Naive thymus-derived CD4-positive, alpha-beta T cell (primary cell): ENCODE measurements at regions not wholly inside any gene's neighbourhood (a gene's known extent, or its start where the extent isn't known, plus 50 kb on each side); places are given as distances from the start of the nearest gene placed in this dataset.
"Not testable (repeated sequence)": the region's sequence is repeated elsewhere in the genome, so short reads cannot be mapped to it uniquely, and the experiment has no call there.

Experiments
- ATAC-seq: fragments of 150-1000 bp; cut with Tn5 transposase; 2 replicates; pipeline ENCODE4 v1.10.0; 2021; ENCODE audit warnings: mild to moderate bottlenecking, moderate library complexity
- CTCF ChIA-PET: fragments of 350-600 bp; sonication (Branson Sonifier 250); formaldehyde crosslinking; loops from one replicate; lab custom pipeline; 2021; ENCODE audit warnings: antibody characterized with exemption; lab: Charles Lee
- POLR2A ChIA-PET: fragments of 350-600 bp; sonication (Branson Sonifier 250); formaldehyde crosslinking; loops from one replicate; lab custom pipeline; 2021; ENCODE audit warnings: antibody characterized with exemption, inconsistent platforms; lab: Charles Lee
- DNase-seq, 9 donors: peaks; one replicate each; pipeline versions ENCODE4 v3.0.0 to v3.0.0-alpha.2; 2020 to 2022; ENCODE audit warnings: mixed read lengths in 1 of 9
- H3K27ac ChIP-seq: one replicate; pipeline ENCODE4 v1.7.0; 2013; ENCODE audit warnings: mild to moderate bottlenecking, low read depth, low read length, moderate library complexity
- H3K27me3 ChIP-seq, 2 donors: one replicate each; pipeline ENCODE4 v1.7.0; 2013; ENCODE audit warnings: low read length in 2 of 2, mild to moderate bottlenecking in 2 of 2, moderate library complexity in 2 of 2; ENCODE audit not compliant: control insufficient read depth in 2 of 2, insufficient read depth in 2 of 2
- H3K36me3 ChIP-seq, 3 experiments: 1 replicate in 2 of 3; 2 replicates in 1 of 3; pipeline ENCODE4 v1.7.0; 2013; ENCODE audit warnings: low read length in 3 of 3, mild to moderate bottlenecking in 3 of 3, moderate library complexity in 1 of 3; ENCODE audit not compliant: insufficient read depth in 3 of 3, control insufficient read depth in 2 of 3
- H3K4me1 ChIP-seq, 2 donors: one replicate each; pipeline ENCODE4 v1.7.0; 2013; ENCODE audit warnings: low read length in 2 of 2, mild to moderate bottlenecking in 2 of 2, moderate library complexity in 1 of 2; ENCODE audit not compliant: control insufficient read depth in 2 of 2, insufficient read depth in 2 of 2
- H3K4me3 ChIP-seq: 2 replicates; pipeline ENCODE4 v1.7.0; 2013; ENCODE audit warnings: mild to moderate bottlenecking, low read length
- H3K9me3 ChIP-seq, 3 experiments: 1 replicate in 2 of 3; 2 replicates in 1 of 3; pipeline ENCODE4 v1.7.0; 2013; ENCODE audit warnings: low read length in 3 of 3; ENCODE audit not compliant: control insufficient read depth in 2 of 3
- H3K27ac Mint-ChIP-seq, 9 donors: one replicate each; pipeline ENCODE4 v1.8.0; 2020 to 2022; ENCODE audit warnings: mixed read lengths in 9 of 9, mild to moderate bottlenecking in 8 of 9, moderate library complexity in 5 of 9, inconsistent platforms in 2 of 9
- H3K27me3 Mint-ChIP-seq, 5 donors: one replicate each; pipeline ENCODE4 v1.8.0; 2021 to 2022; ENCODE audit warnings: mixed read lengths in 5 of 5, mild to moderate bottlenecking in 1 of 5
- H3K36me3 Mint-ChIP-seq, 5 donors: one replicate each; pipeline ENCODE4 v1.8.0; 2020 to 2022; ENCODE audit warnings: mixed read lengths in 5 of 5, mild to moderate bottlenecking in 3 of 5, inconsistent platforms in 1 of 5
- H3K4me1 Mint-ChIP-seq, 7 donors: one replicate each; pipeline ENCODE4 v1.8.0; 2020 to 2022; ENCODE audit warnings: mixed read lengths in 7 of 7, mild to moderate bottlenecking in 3 of 7, inconsistent platforms in 1 of 7
- H3K4me3 Mint-ChIP-seq, 10 donors: one replicate each; pipeline ENCODE4 v1.8.0; 2020 to 2022; ENCODE audit warnings: mild to moderate bottlenecking in 10 of 10, mixed read lengths in 10 of 10, moderate library complexity in 6 of 10, inconsistent platforms in 2 of 10
- H3K9me3 Mint-ChIP-seq, 11 donors: one replicate each; pipeline ENCODE4 v1.8.0; 2020 to 2022; ENCODE audit warnings: mixed read lengths in 11 of 11, mild to moderate bottlenecking in 4 of 11, inconsistent platforms in 1 of 11, moderate library complexity in 1 of 11
- intact Hi-C, 2 donors: fragments of 100-400 bp; cut with micrococcal nuclease; formaldehyde crosslinking; loops; one replicate each; pipeline ENCODE4 v1.15.1; 2023

- H3K36me3 ChIP-seq, result no peaks in the 10 kb centered on the region
- ATAC-seq (no peak), DNase-seq (no peak)
- H3K9me3 ChIP-seq, result no peaks in the 10 kb centered on the region
- Mint-ChIP-seq H3K27ac (no peak overlapping the region), H3K9me3 (peaks cover 0 to 14% (median 2%) of the 10 kb centered on the region in 11 donors), H3K4me1 (no peaks in the 10 kb centered on the region), H3K27me3 (peaks cover 0 to 26% (median 14%) of the 10 kb centered on the region in 5 donors), H3K36me3 (no peaks in the 10 kb centered on the region), H3K4me3 (no peak overlapping the region)
- CTCF ChIA-PET, result no interaction called here
- POLR2A ChIA-PET, result no interaction called here
- intact Hi-C loops, result no loop called here
- no peaks in the 10 kb centered on the region for H3K4me1 ChIP-seq
- no peak overlapping the region for H3K4me3 ChIP-seq
- no peaks in the 10 kb centered on the region for H3K27me3 ChIP-seq
- H3K27ac ChIP-seq, result no peak overlapping the region
Observed at GRCh38 chr6:140385679-140386078, 1011.2 kb upstream of the CITED2 start.

GRCh38 chr6:140382355-140382754, 1007.9 kb upstream of the CITED2 start:
- Histone ChIP-seq H3K27ac (no peak overlapping the region), H3K9me3 (no peaks in the 10 kb centered on the region), H3K36me3 (no peaks in the 10 kb centered on the region), H3K27me3 (no peaks in the 10 kb centered on the region), H3K4me3 (no peak overlapping the region), H3K4me1 (no peaks in the 10 kb centered on the region)
- DNase-seq (no peak), ATAC-seq (no peak)
- intact Hi-C loops, result no loop called here
- H3K4me1 Mint-ChIP-seq, result no peaks in the 10 kb centered on the region
- peaks cover 0 to 14% (median 2%) of the 10 kb centered on the region in 11 donors for H3K9me3 Mint-ChIP-seq
- POLR2A ChIA-PET, result no interaction called here
- no peaks in the 10 kb centered on the region for H3K36me3 Mint-ChIP-seq
- CTCF ChIA-PET, result no interaction called here
- no peak overlapping the region for H3K4me3 Mint-ChIP-seq
- H3K27ac Mint-ChIP-seq, result no peak overlapping the region
- peaks cover 0 to 22% (median 17%) of the 10 kb centered on the region in 5 donors for H3K27me3 Mint-ChIP-seq

GRCh38 chr6:140380427-140381218, 1006.2 kb upstream of the CITED2 start:
- H3K9me3 ChIP-seq, result no peaks in the 10 kb centered on the region
- no peak for ATAC-seq
- H3K27me3 ChIP-seq, result no peaks in the 10 kb centered on the region
- intact Hi-C loops, result no loop called here
- H3K27ac Mint-ChIP-seq, result no peak overlapping the region
- no peak overlapping the region for H3K4me3 Mint-ChIP-seq
- POLR2A ChIA-PET, result no interaction called here
- H3K36me3 ChIP-seq, result no peaks in the 10 kb centered on the region
- no peak overlapping the region for H3K27ac ChIP-seq
- peaks cover 0 to 22% (median 10%) of the 10 kb centered on the region in 5 donors for H3K27me3 Mint-ChIP-seq
- H3K4me3 ChIP-seq, result no peak overlapping the region
- H3K4me1 ChIP-seq, result no peaks in the 10 kb centered on the region
- H3K4me1 Mint-ChIP-seq, result no peaks in the 10 kb centered on the region
- CTCF ChIA-PET, result interaction anchor here (0.6 kb wide), 1 partner anchor 81 kb away, joined by 4 read pairs; no protein-coding TSS in a partner anchor
- DNase-seq, result no peak
- no peaks in the 10 kb centered on the region for H3K36me3 Mint-ChIP-seq
- peaks cover 0 to 8% (median 0%) of the 10 kb centered on the region in 11 donors for H3K9me3 Mint-ChIP-seq

GRCh38 chr6:140379919-140380318, 1005.5 kb upstream of the CITED2 start:
- no peaks in the 10 kb centered on the region for H3K9me3 ChIP-seq
- no peaks in the 10 kb centered on the region for H3K36me3 ChIP-seq
- DNase-seq (no peak), ATAC-seq (no peak)
- H3K4me3 ChIP-seq, result no peak overlapping the region
- H3K27me3 ChIP-seq, result no peaks in the 10 kb centered on the region
- Mint-ChIP-seq H3K27ac (no peak overlapping the region), H3K4me1 (no peaks in the 10 kb centered on the region), H3K9me3 (peaks cover 0 to 8% (median 0%) of the 10 kb centered on the region in 11 donors), H3K4me3 (no peak overlapping the region), H3K27me3 (peaks cover 0 to 19% (median 9%) of the 10 kb centered on the region in 5 donors), H3K36me3 (no peaks in the 10 kb centered on the region)
- no peaks in the 10 kb centered on the region for H3K4me1 ChIP-seq
- CTCF ChIA-PET, result interaction anchor here (0.6 kb wide), 1 partner anchor 81 kb away, joined by 4 read pairs; no protein-coding TSS in a partner anchor
- POLR2A ChIA-PET, result no interaction called here
- intact Hi-C loops, result no loop called here
- H3K27ac ChIP-seq, result no peak overlapping the region

GRCh38 chr6:140376209-140376608, 1001.8 kb upstream of the CITED2 start:
- Mint-ChIP-seq H3K9me3 (peaks cover 0 to 6% (median 0%) of the 10 kb centered on the region in 11 donors), H3K27ac (no peak overlapping the region), H3K27me3 (peaks cover 0 to 10% (median 3%) of the 10 kb centered on the region in 5 donors), H3K4me3 (no peak overlapping the region), H3K4me1 (no peaks in the 10 kb centered on the region), H3K36me3 (no peaks in the 10 kb centered on the region)
- no peaks in the 10 kb centered on the region for H3K36me3 ChIP-seq
- intact Hi-C loops, result no loop called here
- no peak overlapping the region for H3K4me3 ChIP-seq
- no peak overlapping the region for H3K27ac ChIP-seq
- POLR2A ChIA-PET, result no interaction called here
- H3K9me3 ChIP-seq, result no peaks in the 10 kb centered on the region
- CTCF ChIA-PET, result interaction anchor here (0.6 kb wide), 1 partner anchor 9 kb away, joined by 3 read pairs; no protein-coding TSS in a partner anchor
- H3K4me1 ChIP-seq, result no peaks in the 10 kb centered on the region
- H3K27me3 ChIP-seq, result no peaks in the 10 kb centered on the region
- no peak for DNase-seq
- no peak for ATAC-seq

- DNase-seq, H3K4me3 ChIP-seq, intact Hi-C loops, POLR2A ChIA-PET, H3K9me3 Mint-ChIP-seq, H3K4me3 Mint-ChIP-seq, H3K4me1 ChIP-seq, ATAC-seq, H3K27me3 ChIP-seq, CTCF ChIA-PET, H3K36me3 Mint-ChIP-seq, H3K4me1 Mint-ChIP-seq, H3K27ac Mint-ChIP-seq, H3K27ac ChIP-seq, H3K27me3 Mint-ChIP-seq, H3K36me3 ChIP-seq, H3K9me3 ChIP-seq: not testable (repeated sequence)
Observed at GRCh38 chr6:140373728-140374127, 999.3 kb upstream of the CITED2 start.

- Mint-ChIP-seq H3K4me3 (no peak overlapping the region), H3K4me1 (no peaks in the 10 kb centered on the region), H3K27ac (peak overlapping the region in 1 of 9 donors; percentile 36), H3K9me3 (peaks cover 0 to 6% (median 0%) of the 10 kb centered on the region in 11 donors), H3K36me3 (no peaks in the 10 kb centered on the region), H3K27me3 (peaks cover 0 to 5% (median 0%) of the 10 kb centered on the region in 5 donors)
- Histone ChIP-seq H3K9me3 (no peaks in the 10 kb centered on the region), H3K4me3 (no peak overlapping the region), H3K27me3 (no peaks in the 10 kb centered on the region), H3K27ac (no peak overlapping the region), H3K4me1 (no peaks in the 10 kb centered on the region), H3K36me3 (no peaks in the 10 kb centered on the region)
- ATAC-seq, result no peak
- intact Hi-C loops, result no loop called here
- POLR2A ChIA-PET, result no interaction called here
- no peak for DNase-seq
- CTCF ChIA-PET, result no interaction called here
Observed at GRCh38 chr6:140372064-140372463, 997.6 kb upstream of the CITED2 start.
